ENCODE measurements at regions not wholly inside any gene's neighbourhood (a gene's known extent, or its start where the extent isn't known, plus 50 kb on each side); places are given as distances from the start of the nearest gene placed in this dataset.

GRCh38 chr12:88273875-88274274, 131.8 kb downstream of the TMTC3 start:
- no peak for TF ChIP-seq ZNF2 (tag by site-specific recombination; IDR thresholded peaks at IDR 0.05)
- no peak for TF ChIP-seq ZNF561 (tag by site-specific recombination; IDR thresholded peaks at IDR 0.05; ENCODE audit: borderline replicate concordance)
- no peak for TF ChIP-seq CTCF (tag by site-specific recombination; IDR thresholded peaks at IDR 0.05)
- TF ChIP-seq SP2 (tag by site-specific recombination; IDR thresholded peaks at IDR 0.05): no peak
- TF ChIP-seq ZNF548 (tag by site-specific recombination; IDR thresholded peaks at IDR 0.05): no peak
- no peak for TF ChIP-seq ZNF292 (tag by site-specific recombination; IDR thresholded peaks at IDR 0.05; ENCODE audit: borderline replicate concordance, low read depth)
- TF ChIP-seq KLF7 (tag by site-specific recombination; IDR thresholded peaks at IDR 0.05; ENCODE audit: borderline replicate concordance): no peak
- TF ChIP-seq KLF16 (tag by site-specific recombination; IDR thresholded peaks at IDR 0.05): no peak
- TF ChIP-seq ZNF169 (tag by site-specific recombination; IDR thresholded peaks at IDR 0.05): no peak
- TF ChIP-seq ZBTB10 (tag by site-specific recombination; IDR thresholded peaks at IDR 0.05): no peak
- TF ChIP-seq ZBTB7A (tag by site-specific recombination; IDR thresholded peaks at IDR 0.05; ENCODE audit: low read depth): no peak
- no peak for TF ChIP-seq ZFP37 (tag by site-specific recombination; IDR thresholded peaks at IDR 0.05)
- no peak for TF ChIP-seq ZNF146 (tag by site-specific recombination; IDR thresholded peaks at IDR 0.05)
- no peak for TF ChIP-seq ZNF670 (tag by site-specific recombination; IDR thresholded peaks at IDR 0.05; ENCODE audit: low read depth)
